BJ (cell line): ENCODE measurements at regions not wholly inside any gene's neighbourhood (a gene's known extent, or its start where the extent isn't known, plus 50 kb on each side); places are given as distances from the start of the nearest gene placed in this dataset.

Experiments used
- CTCF ChIA-PET: fragments of 350-600 bp; formaldehyde crosslinking; extraction: SDS; loops from one replicate; lab custom pipeline; 2021; ENCODE audit warnings: antibody characterized with exemption, inconsistent platforms; lab: Yijun Ruan, JAX
- POLR2A ChIA-PET: fragments of 300-600 bp; sonication (Branson Sonifier 250); formaldehyde crosslinking; extraction: SDS; loops from one replicate; lab custom pipeline; 2021; ENCODE audit warnings: antibody characterized with exemption; lab: Charles Lee
- DNase-seq: peaks from one replicate; pipeline ENCODE4 v3.0.0-alpha.2; 2011; ENCODE audit warnings: low read depth
- H3K27me3 ChIP-seq: 2 replicates; pipeline ENCODE4 v1.6.0; 2011; ENCODE audit warnings: low read length; ENCODE audit not compliant: control insufficient read depth, insufficient read depth
- H3K36me3 ChIP-seq: 2 replicates; pipeline ENCODE4 v1.5.1; 2011; ENCODE audit warnings: low read length; ENCODE audit not compliant: control insufficient read depth, insufficient read depth
- H3K4me3 ChIP-seq: 2 replicates; pipeline ENCODE4 v1.5.1; 2011; ENCODE audit warnings: low read depth, mild to moderate bottlenecking, control low read depth, low read length
- CTCF ChIP-seq: IDR thresholded peaks from 2 replicates; pipeline ENCODE4 v1.5.1; 2011; ENCODE audit warnings: low read depth, mild to moderate bottlenecking, control low read depth, inconsistent platforms, low read length, moderate library complexity; ENCODE audit not compliant: insufficient read depth

- TF ChIP-seq CTCF, result no peak
- no peak for DNase-seq
- CTCF ChIA-PET, result interaction anchor here (0.6 kb wide), 1 partner anchor 330 kb away, joined by 3 read pairs; no protein-coding TSS in a partner anchor
- H3K4me3 ChIP-seq, result no peak overlapping the region
- POLR2A ChIA-PET, result no interaction called here
- H3K36me3 ChIP-seq, result no peaks in the 10 kb centered on the region
- H3K27me3 ChIP-seq, result no peaks in the 10 kb centered on the region
Observed at GRCh38 chr21:26351661-26352060, 181.1 kb upstream of the APP start.

- POLR2A ChIA-PET, result no interaction called here
- Histone ChIP-seq H3K4me3 (no peak overlapping the region), H3K27me3 (no peaks in the 10 kb centered on the region), H3K36me3 (no peaks in the 10 kb centered on the region)
- TF ChIP-seq CTCF, result no peak
- no peak for DNase-seq
- CTCF ChIA-PET, result no interaction called here
Observed at GRCh38 chr21:26332867-26333266, 162.3 kb upstream of the APP start.

GRCh38 chr21:26331205-26331980 is 160.8 kb upstream of the APP start:
- ChIA-PET POLR2A (no interaction called here), CTCF (no interaction called here)

GRCh38 chr21:26320596-26320995 is 150.0 kb upstream of the APP start:
- no peak for TF ChIP-seq CTCF
- ChIA-PET POLR2A (no interaction called here), CTCF (no interaction called here)
- no peak for DNase-seq
- no peaks in the 10 kb centered on the region for H3K27me3 ChIP-seq
- no peaks in the 10 kb centered on the region for H3K36me3 ChIP-seq
- H3K4me3 ChIP-seq, result no peak overlapping the region

More at GRCh38 chr21:26331205-26331980, 160.8 kb upstream of the APP start:
- Histone ChIP-seq H3K36me3 (no peaks in the 10 kb centered on the region), H3K27me3 (no peaks in the 10 kb centered on the region), H3K4me3 (no peak overlapping the region)
- DNase-seq, result no peak
- TF ChIP-seq CTCF, result no peak

- no peaks in the 10 kb centered on the region for H3K36me3 ChIP-seq
- no peak for DNase-seq
- no peak for TF ChIP-seq CTCF
- CTCF ChIA-PET, result no interaction called here
- POLR2A ChIA-PET, result no interaction called here
- no peaks in the 10 kb centered on the region for H3K27me3 ChIP-seq
- no peak overlapping the region for H3K4me3 ChIP-seq
Observed at GRCh38 chr21:26307640-26308039, 137.1 kb upstream of the APP start.
